ENCODE measurements at regions not wholly inside any gene's neighbourhood (a gene's known extent, or its start where the extent isn't known, plus 50 kb on each side); places are given as distances from the start of the nearest gene placed in this dataset.

DNA sequence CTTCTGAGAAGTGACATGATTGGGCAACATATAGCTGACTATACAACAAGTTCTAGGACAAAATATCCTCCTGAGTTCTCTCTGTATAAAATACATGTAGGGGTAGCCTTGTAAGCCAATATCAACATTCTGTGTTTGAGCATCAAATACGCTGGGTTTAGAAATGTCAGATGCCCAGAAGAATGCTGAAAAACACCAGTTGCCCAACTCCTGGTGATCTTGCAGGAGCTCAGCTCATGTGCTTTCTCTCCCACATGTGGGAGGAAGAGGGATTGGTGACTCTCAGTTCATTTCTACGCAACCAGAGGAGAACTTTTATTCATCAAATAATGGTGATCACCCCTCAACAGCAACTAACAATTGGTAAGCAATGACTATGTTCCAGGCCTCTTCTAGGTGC is 810.9 kb upstream of the ACO1 start:
- no peak overlapping the region for H3K4me3 ChIP-seq (ENCODE audit: insufficient read depth, low read depth, low read length)
- no peak overlapping the region for H2BK120ac ChIP-seq (ENCODE audit: low read depth, low read length)
- H2BK15ac ChIP-seq (ENCODE audit: low read depth, low read length): no peak overlapping the region
- H2BK20ac ChIP-seq (ENCODE audit: low read depth, low read length): no peak overlapping the region
- H3K27ac ChIP-seq (ENCODE audit: insufficient read depth, low read length): no peak overlapping the region
- no peak overlapping the region for H4K5ac ChIP-seq (ENCODE audit: low read depth, low read length)
- BruUV-seq (replicated peaks): no TSS peak
- H2AK5ac ChIP-seq (ENCODE audit: low read depth, low read length): no peak overlapping the region
- no peak overlapping the region for H3K4me2 ChIP-seq (ENCODE audit: low read depth, low read length)
- H3K56ac ChIP-seq (ENCODE audit: extremely low read depth, insufficient read depth, low read length): no peak overlapping the region
- TF ChIP-seq SMC3 (IDR thresholded peaks at IDR 0.05; ENCODE audit: low read depth, low read length): no peak
- TF ChIP-seq CEBPB (IDR thresholded peaks at IDR 0.05; ENCODE audit: low read depth, low read length): no peak
- no peak for TF ChIP-seq RAD21 (IDR thresholded peaks at IDR 0.05; ENCODE audit: low read length)
- no peak for TF ChIP-seq RFX5 (IDR thresholded peaks at IDR 0.05; ENCODE audit: low read depth, low read length)
- no peak for TF ChIP-seq CHD1 (IDR thresholded peaks at IDR 0.05; ENCODE audit: low read depth, low read length)
- TF ChIP-seq MAFK (IDR thresholded peaks at IDR 0.05; ENCODE audit: low read depth, low read length): no peak
- no peak for TF ChIP-seq BHLHE40 (IDR thresholded peaks at IDR 0.05; ENCODE audit: low read depth, low read length)
- no peak for TF ChIP-seq CTCF (conservative IDR thresholded peaks at IDR 0.05; ENCODE audit: low read depth, low read length)
- no peak for TF ChIP-seq RCOR1 (IDR thresholded peaks at IDR 0.05; ENCODE audit: insufficient replicate concordance, low read length)
- no peak for TF ChIP-seq MXI1 (IDR thresholded peaks at IDR 0.05; ENCODE audit: borderline replicate concordance, low read depth, low read length)
- no peak for TF ChIP-seq POLR2A (IDR thresholded peaks at IDR 0.05; ENCODE audit: low read depth, low read length)
- TF ChIP-seq MAZ (IDR thresholded peaks at IDR 0.05; ENCODE audit: borderline replicate concordance, low read depth, low read length): no peak
- intact Hi-C loops (cut with micrococcal nuclease): no loop called here
- CTCF ChIA-PET: no interaction called here
- H3K9ac ChIP-seq (ENCODE audit: low read depth, low read length): no peak overlapping the region
- H2BK5ac ChIP-seq (ENCODE audit: low read depth, low read length, poor library complexity, severe bottlenecking): no peak overlapping the region
- no peak overlapping the region for H3K23ac ChIP-seq (ENCODE audit: low read depth, low read length)
- H4K91ac ChIP-seq (ENCODE audit: insufficient read depth, low read depth, low read length): no peak overlapping the region
- no peak overlapping the region for H3K18ac ChIP-seq (ENCODE audit: low read depth, low read length)
- H2AK9ac ChIP-seq (replicated peaks; ENCODE audit: low read depth, low read length, poor library complexity): no peak overlapping the region
- in situ Hi-C loops (cut with MboI; ENCODE audit: low sequenced_read_pairs): no loop called here
- no peaks in the 10 kb centered on the region for H3K27me3 ChIP-seq (ENCODE audit: control insufficient read depth, insufficient read depth, low read length)
- no peak overlapping the region for H3K4ac ChIP-seq (ENCODE audit: low read depth, low read length)
- H3K9me1 ChIP-seq (ENCODE audit: insufficient read depth, low read length): no peaks in the 10 kb centered on the region
- WGBS, 2 experiments (ENCODE audit: extremely low coverage in 2 of 2, insufficient read length in 1 of 2): no CpG with 5 or more reads among the region's 2 CpGs
- no peak overlapping the region for H3K14ac ChIP-seq (replicated peaks; ENCODE audit: low read depth, low read length)
- no peaks in the 10 kb centered on the region for H4K20me1 ChIP-seq (ENCODE audit: insufficient read depth, low read length)
- dilution Hi-C loops (cut with HindIII; ENCODE audit: low sequenced_read_pairs, unreplicated experiment): no loop called here
- H3K79me1 ChIP-seq (ENCODE audit: low read depth in 1 of 2, low read length in 2 of 2): no peaks in the 10 kb centered on the region
- POLR2A ChIA-PET (ENCODE audit: unreplicated experiment): no interaction called here
- H3K9me3 ChIP-seq (ENCODE audit: control insufficient read depth, insufficient read depth, low read length): peaks cover 2% of the 10 kb centered on the region; the same call in 1 of the 2 replicates
- DNase-seq (no peak), ATAC-seq (ENCODE audit: low read depth) (no peak)
- H3K36me3 ChIP-seq (ENCODE audit: control insufficient read depth, insufficient read depth, low read length): no peaks in the 10 kb centered on the region
- H4K8ac ChIP-seq (ENCODE audit: low read depth in 2 of 2, low read length in 2 of 2): no peak overlapping the region
- no peak overlapping the region for H2AFZ ChIP-seq (replicated peaks; ENCODE audit: low read length, poor library complexity)
- no peaks in the 10 kb centered on the region for H3K4me1 ChIP-seq (ENCODE audit: control insufficient read depth, insufficient read depth, low read length)
